LNCaP clone FGC (cell line): ENCODE measurements at regions not wholly inside any gene's neighbourhood (a gene's known extent, or its start where the extent isn't known, plus 50 kb on each side); places are given as distances from the start of the nearest gene placed in this dataset.

Experiments used
- DNase-seq: peaks from one replicate; pipeline ENCODE4 v3.0.0-alpha.2; 2011; ENCODE audit warnings: low read depth
- H3K4me3 ChIP-seq: 2 replicates; pipeline ENCODE4 v1.5.1; 2011; ENCODE audit warnings: mild to moderate bottlenecking, low read depth, low read length, control low read depth
- CTCF ChIP-seq: IDR thresholded peaks from 2 replicates; pipeline ENCODE4 v1.5.1; 2012; ENCODE audit warnings: mild to moderate bottlenecking; ENCODE audit not compliant: control insufficient read depth, insufficient read depth; ENCODE audit errors: extremely low read depth

GRCh38 chr4:169909479-169909878, 116.7 kb downstream of the MFAP3L start:
- no peak for DNase-seq
- TF ChIP-seq CTCF: no peak
- no peak overlapping the region for H3K4me3 ChIP-seq

GRCh38 chr4:169907705-169908104, 118.5 kb downstream of the MFAP3L start:
- H3K4me3 ChIP-seq: no peak overlapping the region
- no peak for TF ChIP-seq CTCF
- DNase-seq: no peak

- no peak for DNase-seq
- no peak overlapping the region for H3K4me3 ChIP-seq
- no peak for TF ChIP-seq CTCF
Measured at GRCh38 chr4:169906821-169907220, 119.4 kb downstream of the MFAP3L start.

DNA sequence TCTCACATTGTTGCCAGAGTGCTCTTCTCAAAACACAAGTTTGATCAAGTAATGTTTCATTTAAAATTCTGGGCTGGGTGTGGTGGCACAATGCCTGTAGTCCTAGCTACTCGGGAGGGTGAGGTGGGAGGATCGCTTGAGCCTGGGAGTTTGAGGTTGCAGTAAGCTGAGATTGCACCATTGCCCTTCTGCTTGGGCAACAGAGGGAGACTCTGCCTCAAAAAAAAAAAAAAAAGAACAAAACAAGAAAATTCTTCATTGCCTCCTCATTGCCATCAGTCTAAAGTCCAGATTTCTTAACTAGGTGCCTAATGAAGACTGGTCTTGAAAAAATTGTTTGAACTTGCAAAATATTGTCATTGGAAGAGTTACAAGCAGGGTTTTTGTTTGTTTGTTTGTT, 120.1 kb downstream of the MFAP3L start:
- DNase-seq: no peak
- no peak for TF ChIP-seq CTCF
- no peak overlapping the region for H3K4me3 ChIP-seq

DNA sequence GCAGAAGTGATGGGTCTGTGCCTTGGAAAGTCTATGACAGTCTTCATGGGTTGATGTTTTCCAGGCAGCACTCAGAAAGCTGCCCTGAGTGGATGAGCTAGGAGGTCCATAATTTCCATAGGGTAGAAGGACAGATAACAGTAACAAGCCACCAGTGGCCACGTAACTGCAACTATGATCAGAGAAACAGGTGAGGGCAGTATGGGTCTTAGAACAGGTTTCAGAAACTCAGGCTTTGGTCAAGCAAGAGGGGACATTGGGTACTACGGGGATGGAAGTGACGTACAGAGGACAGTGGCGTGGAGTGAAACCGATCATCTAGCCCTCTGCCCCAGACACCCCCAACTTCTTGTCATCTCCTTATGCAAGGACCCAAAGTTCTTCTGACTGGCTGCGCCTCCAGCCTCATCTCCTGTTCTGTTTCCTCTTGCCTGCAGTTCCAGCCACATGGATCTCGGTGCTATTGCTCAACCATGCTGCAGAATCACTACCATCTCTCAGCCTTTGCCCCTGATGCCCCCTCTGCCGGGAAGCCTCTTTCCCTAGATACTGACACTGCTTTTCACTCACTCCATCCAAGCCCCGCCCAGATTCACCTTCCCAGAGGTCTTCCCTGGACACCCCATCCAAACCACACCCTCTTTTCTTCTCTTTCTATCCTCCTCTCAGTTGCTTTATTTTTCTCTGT, 123.4 kb downstream of the MFAP3L start:
- H3K4me3 ChIP-seq: no peak overlapping the region
- TF ChIP-seq CTCF: 0 out of 2 replicates have a peak, but pooled peaks have one; percentile 13
- DNase-seq: no peak

DNA sequence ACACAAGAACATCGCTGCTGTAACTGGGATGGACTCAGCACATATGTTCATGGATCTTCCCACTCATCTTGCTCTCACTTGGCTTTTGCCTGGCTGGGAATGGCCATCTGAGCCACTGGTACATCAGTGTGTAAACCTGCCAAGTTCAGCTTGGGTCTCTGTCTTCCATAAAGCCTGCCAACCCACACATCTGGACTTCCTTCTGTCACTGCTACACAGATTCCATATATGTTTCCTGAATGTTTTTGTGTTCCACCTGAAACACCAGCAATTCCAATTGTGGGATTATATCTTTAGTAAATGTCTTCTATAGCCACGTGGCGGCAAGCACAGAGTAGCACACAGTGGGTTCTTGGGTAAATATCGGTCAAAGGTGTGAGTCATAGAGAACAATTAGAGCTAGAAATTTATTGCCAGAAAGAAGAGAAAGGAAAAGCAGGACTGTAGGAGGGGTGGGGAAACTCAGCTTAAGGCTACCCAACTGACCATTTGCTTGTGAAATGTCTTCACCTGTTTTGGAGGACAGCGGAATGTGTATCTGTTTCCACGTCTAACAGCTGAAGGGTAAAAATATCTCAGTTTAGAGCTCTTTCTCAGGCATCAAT, 125.9 kb downstream of the MFAP3L start:
- no peak overlapping the region for H3K4me3 ChIP-seq
- no peak for DNase-seq
- no peak for TF ChIP-seq CTCF

- TF ChIP-seq CTCF: no peak
- no peak for DNase-seq
- H3K4me3 ChIP-seq: no peak overlapping the region
Measured at GRCh38 chr4:169899295-169899694, 126.9 kb downstream of the MFAP3L start.
